CD8-positive, alpha-beta memory T cell (primary cell): ENCODE measurements at regions not wholly inside any gene's neighbourhood (a gene's known extent, or its start where the extent isn't known, plus 50 kb on each side); places are given as distances from the start of the nearest gene placed in this dataset.

ENCODE experiments used
- CTCF ChIA-PET: fragments of 350-600 bp; sonication (Branson Sonifier 250); formaldehyde crosslinking; loops from one replicate; lab custom pipeline; 2021; ENCODE audit warnings: antibody characterized with exemption; lab: Charles Lee
- POLR2A ChIA-PET: fragments of 350-600 bp; sonication (Branson Sonifier 250); formaldehyde crosslinking; loops from one replicate; lab custom pipeline; 2021; ENCODE audit warnings: antibody characterized with exemption; lab: Charles Lee
- DNase-seq, 5 donors: peaks; one replicate each; pipeline versions ENCODE4 v3.0.0 to v3.0.0-alpha.2; 2020 to 2022; ENCODE audit warnings: mixed read lengths in 1 of 5
- H3K27ac ChIP-seq: one replicate; pipeline ENCODE4 v1.7.0; 2013; ENCODE audit warnings: low read depth, mild to moderate bottlenecking, low read length, moderate library complexity
- H3K27me3 ChIP-seq: 2 replicates; pipeline ENCODE4 v1.7.0; 2013; ENCODE audit warnings: low read length, mild to moderate bottlenecking; ENCODE audit not compliant: insufficient read depth, poor library complexity, severe bottlenecking
- H3K36me3 ChIP-seq: 2 replicates; pipeline ENCODE4 v1.7.0; 2013; ENCODE audit warnings: mild to moderate bottlenecking, low read length, moderate library complexity; ENCODE audit not compliant: insufficient read depth
- H3K4me1 ChIP-seq: 2 replicates; pipeline ENCODE4 v1.7.0; 2013; ENCODE audit warnings: mild to moderate bottlenecking, low read length, moderate library complexity; ENCODE audit not compliant: insufficient read depth
- H3K4me3 ChIP-seq: 2 replicates; pipeline ENCODE4 v1.7.0; 2013; ENCODE audit warnings: mild to moderate bottlenecking, low read length
- H3K9me3 ChIP-seq: 2 replicates; pipeline ENCODE4 v1.7.0; 2013; ENCODE audit warnings: mild to moderate bottlenecking, low read length
- H3K27ac Mint-ChIP-seq, 8 donors: one replicate each; pipeline ENCODE4 v1.8.0; 2020 to 2021; ENCODE audit warnings: mixed read lengths in 8 of 8, mild to moderate bottlenecking in 6 of 8, inconsistent platforms in 3 of 8, moderate library complexity in 3 of 8
- H3K27me3 Mint-ChIP-seq, 2 donors: one replicate each; pipeline ENCODE4 v1.8.0; 2020 to 2021; ENCODE audit warnings: mixed read lengths in 2 of 2, mild to moderate bottlenecking in 1 of 2, moderate library complexity in 1 of 2
- H3K36me3 Mint-ChIP-seq, 3 donors: one replicate each; pipeline ENCODE4 v1.8.0; 2020 to 2021; ENCODE audit warnings: mixed read lengths in 3 of 3, inconsistent platforms in 1 of 3, mild to moderate bottlenecking in 1 of 3
- H3K4me1 Mint-ChIP-seq, 3 donors: one replicate each; pipeline ENCODE4 v1.8.0; 2020 to 2021; ENCODE audit warnings: mixed read lengths in 3 of 3, inconsistent platforms in 1 of 3, mild to moderate bottlenecking in 1 of 3
- H3K4me3 Mint-ChIP-seq, 7 donors: one replicate each; pipeline ENCODE4 v1.8.0; 2020 to 2021; ENCODE audit warnings: mixed read lengths in 7 of 7, mild to moderate bottlenecking in 6 of 7, moderate library complexity in 4 of 7, inconsistent platforms in 2 of 7
- H3K9me3 Mint-ChIP-seq, 5 donors: one replicate each; pipeline ENCODE4 v1.8.0; 2020 to 2022; ENCODE audit warnings: mixed read lengths in 5 of 5, mild to moderate bottlenecking in 3 of 5, moderate library complexity in 2 of 5, inconsistent platforms in 1 of 5

DNA sequence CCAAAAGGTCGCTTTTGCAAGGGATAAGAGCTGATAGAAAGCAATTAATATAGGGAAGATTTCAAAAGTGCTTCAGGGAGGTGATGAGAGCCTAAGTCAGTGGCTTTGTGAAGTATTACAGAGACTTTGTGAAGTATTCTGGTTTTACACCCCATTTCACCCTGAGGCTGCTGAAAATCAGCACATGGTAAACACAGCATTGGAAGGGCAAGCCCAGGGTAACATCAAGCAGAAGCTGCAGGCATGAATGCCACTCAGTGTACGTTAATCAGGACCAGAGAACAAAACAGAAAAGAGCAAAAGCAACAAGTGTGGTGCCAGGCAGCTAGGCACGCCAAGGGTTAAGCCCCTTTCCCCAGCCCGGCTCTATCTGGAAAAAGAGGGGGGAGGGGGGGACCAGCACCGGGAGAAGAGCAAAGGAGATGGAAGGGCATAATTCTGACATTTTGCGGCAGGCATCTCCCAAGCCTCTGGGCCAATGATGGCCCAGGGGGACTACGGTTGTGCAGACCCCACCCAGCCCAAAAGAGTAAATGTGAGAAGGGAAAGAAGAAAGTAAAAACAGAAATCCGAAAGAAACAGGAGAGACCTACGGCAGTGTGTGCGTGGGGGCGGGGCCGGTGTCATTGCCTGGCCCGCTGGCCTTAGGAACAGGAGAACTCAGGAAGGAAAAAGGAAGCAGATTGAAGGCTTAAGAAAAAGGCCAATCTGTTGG, 58.9 kb downstream of the DHRS2 start:
- no peaks in the 10 kb centered on the region for H3K36me3 ChIP-seq
- Mint-ChIP-seq H3K27ac (no peak overlapping the region), H3K4me1 (no peaks in the 10 kb centered on the region), H3K4me3 (no peak overlapping the region), H3K9me3 (peaks cover 0 to 2% (median 0%) of the 10 kb centered on the region in 5 donors), H3K36me3 (peaks cover 0 to 6% (median 0%) of the 10 kb centered on the region in 3 donors), H3K27me3 (peaks cover 14 to 43% of the 10 kb centered on the region in 2 donors)
- no peaks in the 10 kb centered on the region for H3K9me3 ChIP-seq
- DNase-seq = no peak
- H3K27me3 ChIP-seq = peaks cover 18% of the 10 kb centered on the region
- no peak overlapping the region for H3K27ac ChIP-seq
- POLR2A ChIA-PET = no interaction called here
- no peak overlapping the region for H3K4me3 ChIP-seq
- CTCF ChIA-PET = no interaction called here
- H3K4me1 ChIP-seq = no peaks in the 10 kb centered on the region

DNA sequence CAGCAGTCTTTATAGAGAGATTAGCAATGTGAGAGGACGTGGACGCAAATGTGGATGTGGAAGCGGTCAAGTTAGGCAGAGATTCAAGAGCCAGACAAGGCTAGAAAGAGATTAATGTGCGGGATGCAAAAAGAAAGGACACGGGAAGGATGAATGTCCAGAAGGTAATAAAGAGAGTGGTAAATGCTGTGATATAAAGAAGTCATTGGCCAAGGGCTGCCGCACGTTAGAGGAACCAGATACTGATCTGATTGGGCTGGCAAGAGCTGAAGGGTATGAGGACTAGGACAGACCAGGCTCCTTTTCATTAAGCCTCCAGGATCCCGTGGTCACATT, 59.5 kb downstream of the DHRS2 start:
- no peak overlapping the region for H3K4me3 Mint-ChIP-seq
- CTCF ChIA-PET = no interaction called here
- H3K4me1 Mint-ChIP-seq = no peaks in the 10 kb centered on the region
- POLR2A ChIA-PET = no interaction called here
- H3K27ac Mint-ChIP-seq = no peak overlapping the region
- H3K27ac ChIP-seq = no peak overlapping the region
- H3K27me3 Mint-ChIP-seq = peaks cover 16 to 46% of the 10 kb centered on the region in 2 donors
- H3K9me3 ChIP-seq = no peaks in the 10 kb centered on the region
- H3K36me3 ChIP-seq = no peaks in the 10 kb centered on the region
- peaks cover 0 to 4% (median 0%) of the 10 kb centered on the region in 3 donors for H3K36me3 Mint-ChIP-seq
- no peaks in the 10 kb centered on the region for H3K4me1 ChIP-seq
- no peak overlapping the region for H3K4me3 ChIP-seq
- H3K9me3 Mint-ChIP-seq = peaks cover 0 to 2% (median 0%) of the 10 kb centered on the region in 5 donors
- no peak for DNase-seq
- H3K27me3 ChIP-seq = peaks cover 18% of the 10 kb centered on the region

DNA sequence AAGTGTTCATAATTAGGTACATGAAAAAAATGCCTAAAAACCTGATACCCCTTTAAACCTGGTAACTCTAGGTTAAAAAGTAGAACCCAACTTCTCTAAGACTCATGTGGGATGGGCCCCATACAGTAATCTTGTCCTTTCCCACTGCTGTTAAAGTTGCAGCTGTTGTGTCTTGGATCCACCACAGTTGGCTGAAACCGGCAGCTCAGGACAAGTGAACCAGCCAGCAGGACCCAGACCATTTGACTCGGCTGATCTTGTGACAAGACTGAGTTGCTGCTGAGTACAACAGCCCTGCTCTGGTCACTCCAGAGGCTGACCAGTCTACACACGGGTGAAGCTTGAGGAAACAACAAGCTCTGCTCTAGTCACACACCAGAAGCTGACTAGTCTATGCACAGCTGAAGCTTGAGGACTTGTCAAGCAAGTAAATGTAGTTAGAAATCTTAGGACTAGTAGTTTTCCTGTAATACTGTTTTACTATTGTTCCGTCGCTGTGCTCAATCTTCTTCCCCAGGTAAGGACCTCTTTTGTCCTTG, 60.6 kb downstream of the DHRS2 start:
- Mint-ChIP-seq H3K36me3 (peaks cover 0 to 3% (median 0%) of the 10 kb centered on the region in 3 donors), H3K4me1 (no peaks in the 10 kb centered on the region), H3K27ac (no peak overlapping the region), H3K27me3 (peaks cover 15 to 47% of the 10 kb centered on the region in 2 donors), H3K4me3 (no peak overlapping the region), H3K9me3 (no peaks in the 10 kb centered on the region)
- Histone ChIP-seq H3K4me1 (no peaks in the 10 kb centered on the region), H3K36me3 (no peaks in the 10 kb centered on the region), H3K4me3 (no peak overlapping the region), H3K27ac (no peak overlapping the region), H3K9me3 (no peaks in the 10 kb centered on the region), H3K27me3 (peaks cover 18% of the 10 kb centered on the region)
- DNase-seq = no peak
- CTCF ChIA-PET = no interaction called here
- POLR2A ChIA-PET = no interaction called here

DNA sequence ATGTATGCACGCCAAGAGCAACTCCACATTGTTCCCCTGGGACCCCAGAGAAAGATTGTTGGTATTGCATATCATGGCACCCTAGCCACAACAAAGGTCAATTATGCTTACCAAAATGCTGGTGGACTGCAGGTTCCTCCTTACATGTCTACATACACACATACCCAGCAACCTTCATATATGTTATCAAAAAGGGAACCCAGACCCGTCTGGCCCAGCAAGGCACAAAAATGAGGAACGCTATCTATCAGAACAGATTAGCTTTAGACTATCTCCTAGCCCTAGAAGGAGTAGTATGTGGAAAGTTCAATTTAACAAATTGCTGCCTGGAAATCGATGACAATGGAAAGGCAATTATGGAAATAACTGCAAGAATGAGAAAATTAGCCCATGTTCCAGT, 61.5 kb downstream of the DHRS2 start:
- ChIA-PET POLR2A (no interaction called here), CTCF (no interaction called here)
- peaks cover 15 to 47% of the 10 kb centered on the region in 2 donors for H3K27me3 Mint-ChIP-seq
- H3K9me3 Mint-ChIP-seq = peaks cover 0 to 1% (median 0%) of the 10 kb centered on the region in 5 donors
- Histone ChIP-seq H3K4me3 (no peak overlapping the region), H3K4me1 (no peaks in the 10 kb centered on the region), H3K27ac (no peak overlapping the region), H3K36me3 (no peaks in the 10 kb centered on the region), H3K27me3 (peaks cover 18% of the 10 kb centered on the region), H3K9me3 (no peaks in the 10 kb centered on the region)
- H3K4me3 Mint-ChIP-seq = no peak overlapping the region
- no peak for DNase-seq
- H3K4me1 Mint-ChIP-seq = no peaks in the 10 kb centered on the region
- H3K36me3 Mint-ChIP-seq = peaks cover 0 to 4% (median 0%) of the 10 kb centered on the region in 3 donors
- H3K27ac Mint-ChIP-seq = no peak overlapping the region

DNA sequence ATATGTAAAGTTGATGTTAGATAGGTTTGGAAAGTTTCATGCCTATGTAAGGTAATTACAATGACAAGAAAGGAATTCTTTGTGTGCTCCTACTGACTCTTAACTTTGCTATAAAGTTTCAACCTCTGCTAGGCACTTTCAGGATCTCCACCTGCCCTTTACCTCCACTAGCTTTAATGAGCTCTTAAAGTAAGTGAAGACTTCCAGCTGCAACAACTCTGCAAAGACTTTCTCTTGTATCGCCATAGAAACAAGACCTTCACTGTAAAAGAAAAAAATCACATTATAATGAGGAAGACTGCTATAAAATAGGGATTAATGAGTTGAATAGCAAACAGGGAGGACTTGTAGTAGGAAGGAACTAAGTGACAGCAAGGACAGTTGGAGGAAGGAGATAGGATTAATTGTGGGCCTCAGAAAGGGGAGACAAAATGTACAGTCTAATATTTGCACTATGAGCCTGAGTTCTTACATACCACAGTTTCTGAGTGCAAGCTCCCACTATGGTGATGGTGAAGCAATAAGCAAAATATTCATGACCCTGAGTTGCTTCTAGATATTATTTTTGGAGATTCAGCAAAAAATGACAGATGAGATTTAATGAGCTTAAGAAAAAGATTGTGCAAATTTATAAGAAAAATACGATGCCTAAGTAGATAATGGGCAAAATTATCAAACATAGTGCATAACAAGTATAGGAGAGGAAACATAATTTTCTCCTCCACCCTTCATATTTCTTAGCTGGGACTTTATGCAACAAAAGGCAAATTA, 66.7 kb downstream of the DHRS2 start:
- no peak overlapping the region for H3K4me3 ChIP-seq
- H3K27me3 Mint-ChIP-seq = peaks cover 15 to 45% of the 10 kb centered on the region in 2 donors
- no peaks in the 10 kb centered on the region for H3K4me1 Mint-ChIP-seq
- no peak overlapping the region for H3K27ac Mint-ChIP-seq
- no peaks in the 10 kb centered on the region for H3K27me3 ChIP-seq
- H3K9me3 Mint-ChIP-seq = peaks cover 5 to 16% (median 13%) of the 10 kb centered on the region in 5 donors
- peaks cover 0 to 4% (median 2%) of the 10 kb centered on the region in 3 donors for H3K36me3 Mint-ChIP-seq
- H3K27ac ChIP-seq = no peak overlapping the region
- H3K4me1 ChIP-seq = no peaks in the 10 kb centered on the region
- H3K4me3 Mint-ChIP-seq = no peak overlapping the region
- no peaks in the 10 kb centered on the region for H3K36me3 ChIP-seq
- ChIA-PET POLR2A (no interaction called here), CTCF (no interaction called here)
- H3K9me3 ChIP-seq = no peaks in the 10 kb centered on the region
- no peak for DNase-seq

DNA sequence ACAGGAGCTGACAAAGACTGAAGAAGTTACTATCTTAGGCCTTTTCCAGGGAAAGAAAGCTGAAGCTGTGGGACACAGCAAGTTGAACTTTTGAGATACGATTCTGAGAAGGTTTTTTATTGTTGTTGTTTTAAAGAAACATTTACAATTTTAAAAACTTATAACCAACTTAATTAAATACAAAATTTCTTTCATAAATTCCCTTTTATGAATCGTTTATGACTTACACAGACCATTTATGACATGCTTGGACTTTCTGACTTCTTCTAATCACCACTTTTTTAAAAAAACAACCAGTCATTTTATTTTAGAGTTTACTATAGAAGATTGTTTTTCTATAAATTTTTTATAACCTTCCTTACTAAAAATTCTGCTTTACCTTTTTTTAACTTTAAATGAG, 68.7 kb downstream of the DHRS2 start:
- ChIA-PET CTCF (no interaction called here), POLR2A (no interaction called here)
- no peaks in the 10 kb centered on the region for H3K4me1 ChIP-seq
- Mint-ChIP-seq H3K4me1 (no peaks in the 10 kb centered on the region), H3K9me3 (peaks cover 5 to 16% (median 13%) of the 10 kb centered on the region in 5 donors), H3K4me3 (no peak overlapping the region), H3K27ac (no peak overlapping the region), H3K36me3 (peaks cover 0 to 4% (median 2%) of the 10 kb centered on the region in 3 donors), H3K27me3 (peaks cover 14 to 35% of the 10 kb centered on the region in 2 donors)
- DNase-seq = no peak
- no peak overlapping the region for H3K27ac ChIP-seq
- H3K27me3 ChIP-seq = no peaks in the 10 kb centered on the region
- no peaks in the 10 kb centered on the region for H3K9me3 ChIP-seq
- H3K36me3 ChIP-seq = no peaks in the 10 kb centered on the region
- no peak overlapping the region for H3K4me3 ChIP-seq

DNA sequence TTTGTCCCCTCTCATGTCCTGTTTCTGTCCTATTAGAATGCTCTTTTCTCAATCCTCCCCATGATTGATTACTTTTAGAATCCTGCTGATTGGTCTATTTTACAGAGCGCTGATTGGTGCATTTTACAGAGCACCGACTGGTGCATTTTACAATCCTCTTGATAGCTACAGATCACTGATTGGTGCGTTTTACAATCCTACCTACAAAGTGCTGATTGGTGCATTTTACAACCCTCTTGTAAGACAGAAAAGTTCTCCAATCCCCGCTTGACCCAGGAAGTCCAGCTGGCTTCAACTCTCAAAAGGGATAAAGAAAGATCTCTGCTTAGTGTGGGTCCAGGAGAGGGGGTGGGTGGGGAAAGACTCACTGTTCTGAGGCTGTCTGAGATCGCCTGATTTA, 71.3 kb downstream of the DHRS2 start:
- no peaks in the 10 kb centered on the region for H3K36me3 ChIP-seq
- H3K9me3 ChIP-seq = no peaks in the 10 kb centered on the region
- no peaks in the 10 kb centered on the region for H3K4me1 ChIP-seq
- Mint-ChIP-seq H3K27me3 (peaks cover 10 to 18% of the 10 kb centered on the region in 2 donors), H3K4me1 (no peaks in the 10 kb centered on the region), H3K27ac (no peak overlapping the region), H3K4me3 (no peak overlapping the region), H3K36me3 (peaks cover 0 to 2% (median 0%) of the 10 kb centered on the region in 3 donors), H3K9me3 (peaks cover 5 to 16% (median 13%) of the 10 kb centered on the region in 5 donors)
- ChIA-PET CTCF (no interaction called here), POLR2A (no interaction called here)
- no peak overlapping the region for H3K27ac ChIP-seq
- DNase-seq = no peak
- H3K27me3 ChIP-seq = no peaks in the 10 kb centered on the region
- no peak overlapping the region for H3K4me3 ChIP-seq

DNA sequence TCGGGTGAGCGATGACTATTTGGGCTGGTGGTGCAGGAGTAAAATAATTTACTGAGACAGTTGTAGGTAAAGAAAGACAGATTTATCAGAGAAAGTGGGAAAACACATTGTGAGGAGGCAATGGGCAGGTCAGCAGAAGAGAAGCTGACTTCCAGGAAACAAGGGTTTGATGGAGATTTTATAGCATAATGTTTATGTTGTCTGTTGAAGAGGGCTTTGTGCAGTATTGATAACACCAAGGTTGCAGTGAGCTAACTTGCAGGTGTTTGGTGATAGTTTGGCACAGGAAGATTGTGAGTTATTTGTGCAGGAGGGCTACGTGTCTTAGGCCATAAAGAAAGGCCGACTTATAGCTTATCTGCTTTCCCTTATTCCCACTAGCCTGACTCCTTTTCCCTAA, 72.2 kb downstream of the DHRS2 start:
- H3K27ac ChIP-seq = no peak overlapping the region
- H3K36me3 Mint-ChIP-seq = peaks cover 0 to 2% (median 0%) of the 10 kb centered on the region in 3 donors
- no peaks in the 10 kb centered on the region for H3K4me1 ChIP-seq
- no peaks in the 10 kb centered on the region for H3K36me3 ChIP-seq
- H3K4me3 ChIP-seq = no peak overlapping the region
- H3K4me1 Mint-ChIP-seq = no peaks in the 10 kb centered on the region
- CTCF ChIA-PET = no interaction called here
- no peak overlapping the region for H3K27ac Mint-ChIP-seq
- POLR2A ChIA-PET = no interaction called here
- DNase-seq = no peak
- no peak overlapping the region for H3K4me3 Mint-ChIP-seq
- H3K27me3 ChIP-seq = no peaks in the 10 kb centered on the region
- peaks cover 2 to 16% (median 13%) of the 10 kb centered on the region in 5 donors for H3K9me3 Mint-ChIP-seq
- peaks cover 10 to 19% of the 10 kb centered on the region in 2 donors for H3K27me3 Mint-ChIP-seq
- no peaks in the 10 kb centered on the region for H3K9me3 ChIP-seq
